Activated T-cell treated with anti-CD3 and anti-CD28 coated beads, Interleukin-2, amount 50 U/mL, for 72 hours (primary cell): ENCODE measurements at regions not wholly inside any gene's neighbourhood (a gene's known extent, or its start where the extent isn't known, plus 50 kb on each side); places are given as distances from the start of the nearest gene placed in this dataset.

Experiments
- ATAC-seq, 2 donors: fragments of 150-1000 bp; cut with Tn5 transposase; replicated peaks in 1 of 2; 2 replicates each; pipeline ENCODE4 v1.10.0; 2021; ENCODE audit warnings: moderate library complexity in 2 of 2, mild to moderate bottlenecking in 1 of 2
- DNase-seq, 2 donors: peaks; one replicate each; pipeline ENCODE4 v3.0.0; 2021 to 2022; ENCODE audit warnings: mixed read lengths in 1 of 2
- H3K27ac Mint-ChIP-seq: one replicate; pipeline ENCODE4 v1.8.0; 2022; ENCODE audit warnings: mild to moderate bottlenecking, moderate library complexity, mixed read lengths
- H3K27me3 Mint-ChIP-seq: one replicate; pipeline ENCODE4 v1.8.0; 2022; ENCODE audit warnings: low read depth, mixed read lengths
- H3K36me3 Mint-ChIP-seq, 2 donors: one replicate each; pipeline ENCODE4 v1.8.0; 2022; ENCODE audit warnings: mixed read lengths in 2 of 2, mild to moderate bottlenecking in 1 of 2; ENCODE audit not compliant: insufficient read depth in 2 of 2
- H3K4me1 Mint-ChIP-seq: one replicate; pipeline ENCODE4 v1.8.0; 2022; ENCODE audit warnings: low read depth, mixed read lengths
- H3K4me3 Mint-ChIP-seq, 2 donors: one replicate each; pipeline ENCODE4 v1.8.0; 2022; ENCODE audit warnings: mild to moderate bottlenecking in 2 of 2, mixed read lengths in 2 of 2, moderate library complexity in 2 of 2
- H3K9me3 Mint-ChIP-seq, 2 donors: one replicate each; pipeline ENCODE4 v1.8.0; 2022; ENCODE audit warnings: mixed read lengths in 2 of 2

DNA sequence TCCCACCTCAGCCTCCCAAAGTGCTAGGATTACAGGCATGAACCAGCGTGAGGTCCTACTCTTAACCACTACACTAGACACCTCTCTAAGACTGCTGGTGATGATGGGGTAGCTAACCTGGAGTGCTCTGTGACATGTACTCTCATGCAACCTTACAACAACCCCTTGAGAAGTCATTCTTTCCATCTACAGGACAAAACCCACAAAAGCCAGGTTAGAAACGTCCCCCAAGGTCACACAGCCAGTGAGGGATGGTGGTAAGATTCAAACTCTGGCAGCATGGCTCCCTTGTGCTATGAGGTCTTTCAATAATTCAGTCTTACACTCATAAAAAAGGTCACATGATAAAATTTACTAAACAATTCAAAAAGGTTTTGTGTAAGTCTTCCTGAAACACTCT lies 94.8 kb upstream of the SERTAD2 start:
- Mint-ChIP-seq H3K36me3 (no peaks in the 10 kb centered on the region), H3K4me1 (peaks cover 26% of the 10 kb centered on the region), H3K27ac (peak overlapping the region; percentile 31), H3K4me3 (peak overlapping the region; percentile 93 to 98), H3K9me3 (no peaks in the 10 kb centered on the region), H3K27me3 (no peaks in the 10 kb centered on the region)
- DNase-seq (peak; percentile 32 to 43), ATAC-seq (peak in 1 of 2 donors; percentile 6)

- ATAC-seq: no peak
Observed at GRCh38 chr2:64749446-64749845, 95.7 kb upstream of the SERTAD2 start.

GRCh38 chr2:64750001-64750816 lies 96.5 kb upstream of the SERTAD2 start:
- DNase-seq: peak; percentile 35
- Mint-ChIP-seq H3K36me3 (no peaks in the 10 kb centered on the region), H3K27ac (peak overlapping the region; percentile 85), H3K4me1 (peaks cover 26% of the 10 kb centered on the region), H3K4me3 (peak overlapping the region; percentile 93 to 98), H3K9me3 (no peaks in the 10 kb centered on the region), H3K27me3 (no peaks in the 10 kb centered on the region)
- no peak for ATAC-seq

More at GRCh38 chr2:64749446-64749845, 95.7 kb upstream of the SERTAD2 start:
- no peaks in the 10 kb centered on the region for H3K27me3 Mint-ChIP-seq
- H3K4me1 Mint-ChIP-seq: peaks cover 26% of the 10 kb centered on the region
- H3K4me3 Mint-ChIP-seq: peak overlapping the region; percentile 93 to 98
- H3K9me3 Mint-ChIP-seq: no peaks in the 10 kb centered on the region
- no peak for DNase-seq
- H3K27ac Mint-ChIP-seq: peak overlapping the region; percentile 85
- no peaks in the 10 kb centered on the region for H3K36me3 Mint-ChIP-seq

DNA sequence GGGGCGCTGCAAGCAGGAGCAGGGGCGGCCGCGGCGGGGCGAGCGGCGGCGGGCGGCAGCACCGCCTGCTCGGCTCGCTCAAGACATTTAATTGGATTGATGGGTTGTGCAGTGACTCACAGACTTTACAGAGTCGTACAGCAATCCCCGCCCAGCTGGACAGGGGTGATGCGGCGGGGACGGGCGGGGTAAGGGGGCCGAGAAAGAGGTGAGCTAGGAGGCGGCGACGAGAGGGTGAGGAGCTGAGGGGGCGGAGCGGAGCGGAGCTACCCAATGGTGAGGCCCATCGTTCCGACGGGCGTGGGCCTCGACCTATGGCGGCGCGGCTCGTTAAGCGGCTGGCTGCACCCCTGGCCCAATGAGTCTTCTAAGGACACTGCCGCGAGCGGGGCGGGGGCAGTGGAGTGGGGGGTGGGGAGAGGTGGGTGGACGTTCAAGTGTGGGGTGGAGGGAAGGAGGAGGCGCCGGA lies 97.1 kb upstream of the SERTAD2 start:
- peak; percentile 97 to 99 for DNase-seq
- H3K4me3 Mint-ChIP-seq: peak overlapping the region; percentile 93 to 98
- H3K27ac Mint-ChIP-seq: peak overlapping the region; percentile 88
- no peaks in the 10 kb centered on the region for H3K9me3 Mint-ChIP-seq
- H3K36me3 Mint-ChIP-seq: no peaks in the 10 kb centered on the region
- ATAC-seq: peak; percentile 87 to 88
- H3K4me1 Mint-ChIP-seq: peaks cover 26% of the 10 kb centered on the region
- no peaks in the 10 kb centered on the region for H3K27me3 Mint-ChIP-seq

DNA sequence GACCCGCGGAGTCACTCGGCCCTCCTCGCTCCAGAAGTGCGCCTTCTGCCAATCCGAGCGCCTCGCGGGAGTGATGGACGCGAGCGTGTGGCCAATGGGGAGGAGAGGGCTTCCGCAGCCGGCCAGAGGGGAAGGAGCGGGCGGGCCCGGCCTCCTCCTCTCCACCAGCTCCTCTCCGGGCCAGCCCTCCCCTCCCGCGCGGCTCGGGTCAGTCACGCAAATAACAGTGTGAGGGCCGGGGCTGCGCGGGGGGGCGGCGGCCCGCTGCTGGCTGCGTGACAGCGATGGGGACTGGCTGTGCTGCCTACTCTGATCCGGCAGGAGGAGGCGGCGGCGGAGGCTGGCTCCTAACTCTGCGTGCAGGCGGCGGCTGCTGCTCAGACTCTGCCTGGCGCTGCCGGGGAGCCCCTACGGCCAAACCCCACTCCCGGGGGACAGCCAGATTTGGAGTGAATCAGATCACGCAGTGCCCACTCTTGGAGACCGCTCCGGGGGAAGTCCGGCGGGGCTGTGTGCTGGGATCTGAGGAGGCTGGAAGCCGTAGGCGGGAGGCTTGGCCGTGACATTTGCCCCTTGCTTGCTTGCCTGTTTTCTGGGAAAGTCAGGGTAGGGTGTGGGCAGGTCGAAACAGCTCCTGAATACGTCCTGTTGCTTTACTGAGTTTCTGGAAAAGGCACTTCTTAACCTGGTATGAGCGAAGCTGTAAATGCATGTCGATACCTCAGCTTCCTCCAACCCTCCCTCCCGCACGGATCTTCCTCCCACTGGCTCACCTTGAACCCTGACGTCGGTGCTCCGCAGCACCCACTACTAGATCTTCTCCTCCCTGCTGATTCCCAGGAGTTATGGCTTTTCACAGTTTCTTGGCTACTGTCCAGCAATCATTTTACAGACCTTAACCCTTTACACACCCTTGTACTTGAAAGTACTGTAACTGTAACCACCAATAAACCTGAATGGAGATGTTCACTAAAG lies 97.9 kb upstream of the SERTAD2 start:
- ATAC-seq (peak in 1 of 2 donors; percentile 82), DNase-seq (peak in 1 of 2 donors; percentile 97)
- no peaks in the 10 kb centered on the region for H3K27me3 Mint-ChIP-seq

GRCh38 chr2:64753399-64753798 lies 99.7 kb upstream of the SERTAD2 start:
- no peak overlapping the region for H3K27ac Mint-ChIP-seq
- H3K27me3 Mint-ChIP-seq: no peaks in the 10 kb centered on the region
- H3K36me3 Mint-ChIP-seq: no peaks in the 10 kb centered on the region
- peaks cover 24% of the 10 kb centered on the region for H3K4me1 Mint-ChIP-seq
- ATAC-seq: no peak
- H3K4me3 Mint-ChIP-seq: peak overlapping the region in 1 of 2 donors; percentile 93
- no peaks in the 10 kb centered on the region for H3K9me3 Mint-ChIP-seq
- DNase-seq: no peak

More for the DNA sequence above, 97.9 kb upstream of the SERTAD2 start:
- Mint-ChIP-seq H3K4me1 (peaks cover 26% of the 10 kb centered on the region), H3K4me3 (peak overlapping the region; percentile 93 to 98), H3K27ac (peak overlapping the region; percentile 90), H3K9me3 (no peaks in the 10 kb centered on the region), H3K36me3 (no peaks in the 10 kb centered on the region)

- no peak overlapping the region for H3K4me3 Mint-ChIP-seq
- no peak overlapping the region for H3K27ac Mint-ChIP-seq
- no peak for ATAC-seq
Observed at GRCh38 chr2:64754570-64754969, 100.9 kb upstream of the SERTAD2 start.

DNA sequence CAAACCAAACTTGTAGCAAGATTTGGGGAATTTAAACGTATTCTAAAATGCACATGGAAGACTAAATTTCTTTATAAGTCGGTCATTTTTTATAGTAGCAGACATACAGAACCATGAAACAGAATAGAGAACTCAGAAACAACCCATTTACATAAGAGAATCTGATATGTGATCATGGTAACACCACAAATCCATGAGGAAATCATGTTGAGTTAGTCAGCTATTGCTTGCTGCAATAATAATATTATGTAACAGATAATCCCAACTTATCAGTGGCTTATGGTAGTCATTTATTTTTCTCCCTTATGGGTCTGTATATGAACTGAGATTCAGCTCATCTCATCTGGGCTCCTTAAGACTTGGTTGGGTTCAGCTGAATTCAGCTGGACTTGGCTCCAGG lies 103.4 kb upstream of the SERTAD2 start:
- H3K36me3 Mint-ChIP-seq: no peaks in the 10 kb centered on the region
- no peaks in the 10 kb centered on the region for H3K27me3 Mint-ChIP-seq
- H3K4me3 Mint-ChIP-seq: no peak overlapping the region
- ATAC-seq: no peak
- H3K27ac Mint-ChIP-seq: no peak overlapping the region
- no peak for DNase-seq
- H3K4me1 Mint-ChIP-seq: peaks cover 13% of the 10 kb centered on the region
- no peaks in the 10 kb centered on the region for H3K9me3 Mint-ChIP-seq

More at GRCh38 chr2:64754570-64754969, 100.9 kb upstream of the SERTAD2 start:
- DNase-seq: no peak
- Mint-ChIP-seq H3K27me3 (no peaks in the 10 kb centered on the region), H3K4me1 (peaks cover 16% of the 10 kb centered on the region), H3K36me3 (no peaks in the 10 kb centered on the region), H3K9me3 (no peaks in the 10 kb centered on the region)

- H3K27me3 Mint-ChIP-seq: no peaks in the 10 kb centered on the region
- H3K27ac Mint-ChIP-seq: no peak overlapping the region
- DNase-seq: no peak
- H3K4me3 Mint-ChIP-seq: no peak overlapping the region
- no peaks in the 10 kb centered on the region for H3K36me3 Mint-ChIP-seq
- no peaks in the 10 kb centered on the region for H3K9me3 Mint-ChIP-seq
- no peak for ATAC-seq
- H3K4me1 Mint-ChIP-seq: peaks cover 14% of the 10 kb centered on the region
Observed at GRCh38 chr2:64760128-64760527, 106.4 kb upstream of the SERTAD2 start.

GRCh38 chr2:64762301-64762997 lies 108.7 kb upstream of the SERTAD2 start:
- Mint-ChIP-seq H3K27me3 (no peaks in the 10 kb centered on the region), H3K9me3 (no peaks in the 10 kb centered on the region), H3K27ac (no peak overlapping the region), H3K36me3 (no peaks in the 10 kb centered on the region), H3K4me1 (peaks cover 22% of the 10 kb centered on the region), H3K4me3 (no peak overlapping the region)
- DNase-seq (no peak), ATAC-seq (no peak)

- no peaks in the 10 kb centered on the region for H3K36me3 Mint-ChIP-seq
- peaks cover 26% of the 10 kb centered on the region for H3K4me1 Mint-ChIP-seq
- DNase-seq: no peak
- H3K27me3 Mint-ChIP-seq: no peaks in the 10 kb centered on the region
- no peak overlapping the region for H3K4me3 Mint-ChIP-seq
- no peak for ATAC-seq
- no peak overlapping the region for H3K27ac Mint-ChIP-seq
- H3K9me3 Mint-ChIP-seq: no peaks in the 10 kb centered on the region
Observed at GRCh38 chr2:64763126-64763525, 109.4 kb upstream of the SERTAD2 start.

DNA sequence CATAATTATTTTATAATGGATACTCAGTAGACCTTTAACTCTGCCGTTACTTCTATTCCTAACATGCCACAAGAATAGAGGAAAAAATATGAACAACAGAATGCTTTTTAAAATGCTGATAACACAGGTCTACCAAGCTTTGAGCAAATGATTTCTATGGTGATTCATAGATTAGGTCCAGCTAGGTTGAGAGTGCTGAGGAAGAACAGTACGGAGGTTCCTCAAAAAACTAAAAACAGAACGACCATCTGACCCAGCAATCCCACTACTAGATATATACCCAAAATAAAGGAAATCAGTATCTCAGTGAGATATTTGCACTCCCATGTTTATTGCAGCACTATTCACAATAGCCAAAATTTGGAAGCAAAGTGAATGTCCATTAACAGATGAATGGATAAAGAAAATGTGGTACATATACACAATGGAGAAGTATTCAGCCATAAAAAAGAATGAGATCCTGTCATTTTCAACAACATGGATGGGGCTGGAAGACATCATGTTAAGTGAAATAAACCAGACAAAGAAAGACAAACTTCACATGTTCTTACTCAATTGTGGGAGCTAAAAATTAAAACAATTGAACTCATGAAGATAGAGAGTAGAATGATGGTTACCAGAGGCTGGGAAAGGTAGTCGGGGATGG lies 111.6 kb upstream of the SERTAD2 start:
- H3K36me3 Mint-ChIP-seq: no peaks in the 10 kb centered on the region
- peaks cover 8% of the 10 kb centered on the region for H3K27me3 Mint-ChIP-seq
- H3K4me1 Mint-ChIP-seq: peaks cover 34% of the 10 kb centered on the region
- H3K9me3 Mint-ChIP-seq: no peaks in the 10 kb centered on the region
- ATAC-seq: no peak
- no peak for DNase-seq
- no peak overlapping the region for H3K27ac Mint-ChIP-seq
- H3K4me3 Mint-ChIP-seq: no peak overlapping the region
